NCI-H526 (cell line): ENCODE measurements at regions not wholly inside any gene's neighbourhood (a gene's known extent, or its start where the extent isn't known, plus 50 kb on each side); places are given as distances from the start of the nearest gene placed in this dataset.
"Not testable (repeated sequence)": the region's sequence is repeated elsewhere in the genome, so short reads cannot be mapped to it uniquely, and the experiment has no call there.

Experiments
- DNase-seq, 2 experiments: peaks; one replicate each; lab custom pipeline; 2025; lab: John Stamatoyannopoulos, UW

- no peak for DNase-seq
Measured at GRCh38 chr22:26804911-26805539, 147.6 kb downstream of the MIAT start.

GRCh38 chr22:26806445-26807175, 149.2 kb downstream of the MIAT start:
- DNase-seq: peak; percentile 76 to 78

GRCh38 chr22:26811647-26811992, 154.2 kb downstream of the MIAT start:
- DNase-seq: no peak

GRCh38 chr22:26812731-26813130, 155.3 kb downstream of the MIAT start:
- DNase-seq: no peak

- no peak for DNase-seq
Measured at GRCh38 chr22:26816726-26817125, 159.3 kb downstream of the MIAT start.

GRCh38 chr22:26817926-26818325, 160.5 kb downstream of the MIAT start:
- no peak for DNase-seq

GRCh38 chr22:26821854-26822253, 164.5 kb downstream of the MIAT start:
- DNase-seq: no peak

GRCh38 chr22:26822313-26822712, 164.9 kb downstream of the MIAT start:
- DNase-seq: peak in 1 of 2 experiments; percentile 45

- no peak for DNase-seq
Measured at GRCh38 chr22:26823966-26824365, 166.6 kb downstream of the MIAT start.

- DNase-seq: no peak
Measured at GRCh38 chr22:26825960-26826935, 168.9 kb downstream of the MIAT start.

- DNase-seq: no peak
Measured at GRCh38 chr22:26827611-26828010, 170.2 kb downstream of the MIAT start.

- DNase-seq: no peak
Measured at GRCh38 chr22:26828311-26828710, 170.9 kb downstream of the MIAT start.

- no peak for DNase-seq
Measured at GRCh38 chr22:26830837-26831236, 173.4 kb downstream of the MIAT start.

GRCh38 chr22:26835023-26835422, 177.6 kb downstream of the MIAT start:
- DNase-seq: no peak

GRCh38 chr22:26835929-26836528, 178.6 kb downstream of the MIAT start:
- DNase-seq: peak in 1 of 2 experiments; percentile 68

- no peak for DNase-seq
Measured at GRCh38 chr22:26837784-26838470, 180.5 kb downstream of the MIAT start.

GRCh38 chr22:26838471-26838825, 181.1 kb downstream of the MIAT start:
- DNase-seq: no peak

- DNase-seq: no peak
Measured at GRCh38 chr22:26839216-26839615, 181.8 kb downstream of the MIAT start.

GRCh38 chr22:26840770-26841169, 183.4 kb downstream of the MIAT start:
- DNase-seq: not testable (repeated sequence)

- DNase-seq: no peak
Measured at GRCh38 chr22:26842103-26842502, 184.7 kb downstream of the MIAT start.

- no peak for DNase-seq
Measured at GRCh38 chr22:26845021-26845743, 187.8 kb downstream of the MIAT start.
